H1 (cell line): ENCODE measurements at regions not wholly inside any gene's neighbourhood (a gene's known extent, or its start where the extent isn't known, plus 50 kb on each side); places are given as distances from the start of the nearest gene placed in this dataset.

Experiments used
- CTCF ChIA-PET: fragments of 300-600 bp; sonication (Branson Sonifier 250); formaldehyde crosslinking; loops from one replicate; lab custom pipeline; 2021; ENCODE audit not compliant: partially characterized antibody; lab: Charles Lee
- POLR2A ChIA-PET: fragments of 300-600 bp; sonication (Branson Sonifier 250); formaldehyde crosslinking; loops from one replicate; lab custom pipeline; 2021; ENCODE audit warnings: inconsistent platforms; ENCODE audit not compliant: partially characterized antibody; lab: Charles Lee
- DNase-seq, 2 experiments: peaks; one replicate each; pipeline versions ENCODE4 v3.0.0 to v3.0.0-alpha.2; 2010 to 2022; ENCODE audit warnings: low spot score in 2 of 2, low read depth in 1 of 2, mixed read lengths in 1 of 2
- FAIRE-seq: peaks from 2 replicates; lab custom pipeline; 2011; peaks lifted over from hg19 to GRCh38; lab: Jason Lieb, UNC
- H2AFZ ChIP-seq: 2 replicates; pipeline ENCODE4 v1.8.1; 2012; ENCODE audit warnings: low read length, inconsistent platforms
- H2AK5ac ChIP-seq: 2 replicates; pipeline ENCODE4 v1.6.1; 2013; ENCODE audit warnings: low read depth, low read length
- H2BK120ac ChIP-seq: replicated peaks from 2 replicates; pipeline ENCODE3; 2013; ENCODE audit warnings: low read depth, low read length, inconsistent platforms
- H2BK12ac ChIP-seq: 2 replicates; pipeline ENCODE4 v1.6.1; 2013; ENCODE audit warnings: low read depth, low read length
- H2BK15ac ChIP-seq: 2 replicates; pipeline ENCODE4 v1.6.1; 2013; ENCODE audit warnings: low read length
- H2BK20ac ChIP-seq: 2 replicates; pipeline ENCODE4 v1.6.1; 2013; ENCODE audit warnings: low read length
- H2BK5ac ChIP-seq: 2 replicates; pipeline ENCODE4 v1.6.1; 2013; ENCODE audit warnings: low read depth, low read length
- H3K14ac ChIP-seq: 2 replicates; pipeline ENCODE4 v1.6.1; 2013; ENCODE audit warnings: inconsistent platforms; ENCODE audit not compliant: insufficient read length
- H3K18ac ChIP-seq: 2 replicates; pipeline ENCODE4 v1.6.1; 2013; ENCODE audit warnings: low read length; ENCODE audit errors: extremely low read depth
- H3K23ac ChIP-seq: 2 replicates; pipeline ENCODE4 v1.6.1; 2013; ENCODE audit warnings: inconsistent platforms; ENCODE audit not compliant: insufficient read length
- H3K23me2 ChIP-seq: 2 replicates; pipeline ENCODE4 v1.6.1; 2013; ENCODE audit warnings: low read depth, low read length
- H3K27ac ChIP-seq: 2 replicates; pipeline ENCODE4 v1.6.1; 2011; ENCODE audit warnings: low read depth, low read length, inconsistent platforms
- H3K27me3 ChIP-seq, 4 experiments: replicated peaks in 1 of 4; 1 replicate in 1 of 4; 2 replicates in 3 of 4; pipeline versions ENCODE4 v1.6.1 to v1.8.1; 2011 to 2013; ENCODE audit warnings: low read length in 3 of 4, mild to moderate bottlenecking in 3 of 4, inconsistent platforms in 2 of 4, mixed read lengths in 2 of 4, moderate library complexity in 1 of 4; ENCODE audit not compliant: control insufficient read depth in 3 of 4, insufficient read depth in 3 of 4; ENCODE audit errors: extremely low read depth in 1 of 4
- H3K36me3 ChIP-seq, 4 experiments: 2 replicates each; pipeline versions ENCODE4 v1.6.1 to v1.8.1; 2011 to 2013; ENCODE audit warnings: mild to moderate bottlenecking in 4 of 4, low read length in 3 of 4, moderate library complexity in 2 of 4, control low read depth in 1 of 4, inconsistent platforms in 1 of 4; ENCODE audit not compliant: insufficient read depth in 4 of 4, control insufficient read depth in 2 of 4
- H3K4ac ChIP-seq: replicated peaks from 2 replicates; pipeline ENCODE3; 2013; ENCODE audit warnings: low read length, low read depth, mixed read lengths, inconsistent platforms; ENCODE audit not compliant: insufficient read length
- H3K4me1 ChIP-seq, 4 experiments: replicated peaks in 1 of 4; 1 replicate in 1 of 4; 2 replicates in 3 of 4; pipeline versions ENCODE4 v1.6.1 to v1.8.1; 2011 to 2013; ENCODE audit warnings: low read length in 3 of 4, inconsistent platforms in 2 of 4, mixed read lengths in 1 of 4; ENCODE audit not compliant: insufficient read depth in 4 of 4, control insufficient read depth in 3 of 4
- H3K4me2 ChIP-seq, 2 experiments: 2 replicates each; pipeline versions ENCODE4 v1.6.1 to v1.8.1; 2011 to 2013; ENCODE audit warnings: low read depth in 2 of 2, low read length in 2 of 2, control low read depth in 1 of 2, inconsistent platforms in 1 of 2, mild to moderate bottlenecking in 1 of 2; ENCODE audit not compliant: insufficient read depth in 1 of 2
- H3K4me3 ChIP-seq, 4 experiments: fragments of 200-600, 300-600 bp in 1 of 4; sonication (generic), shearing (Covaris generic), sonication (Bioruptor Twin) in 1 of 4; 2 replicates each; pipeline versions ENCODE4 v1.5.1 to v1.8.1; 2011 to 2016; ENCODE audit warnings: low read length in 4 of 4, low read depth in 3 of 4, control low read depth in 2 of 4, inconsistent platforms in 2 of 4, mild to moderate bottlenecking in 2 of 4, mixed read lengths in 1 of 4, moderate library complexity in 1 of 4; ENCODE audit not compliant: insufficient read depth in 2 of 4; ENCODE audit errors: extremely low read depth in 1 of 4
- H3K56ac ChIP-seq: replicated peaks from 2 replicates; pipeline ENCODE3; 2013; ENCODE audit warnings: low read depth, mild to moderate bottlenecking, mixed read lengths, low read length, inconsistent platforms; ENCODE audit not compliant: insufficient read length
- H3K79me1 ChIP-seq: 2 replicates; pipeline ENCODE4 v1.6.1; 2013; ENCODE audit warnings: low read depth, low read length, control low read depth
- H3K79me2 ChIP-seq, 2 experiments: 2 replicates each; pipeline versions ENCODE4 v1.6.1 to v1.8.1; 2012 to 2013; ENCODE audit warnings: low read length in 2 of 2, mild to moderate bottlenecking in 2 of 2, inconsistent platforms in 1 of 2; ENCODE audit not compliant: insufficient read depth in 2 of 2, control insufficient read depth in 1 of 2
- H3K9ac ChIP-seq, 4 experiments: replicated peaks in 1 of 4; 1 replicate in 1 of 4; 2 replicates in 3 of 4; pipeline versions ENCODE4 v1.6.1 to v1.8.1; 2011 to 2013; ENCODE audit warnings: low read depth in 3 of 4, low read length in 3 of 4, control low read depth in 2 of 4, mild to moderate bottlenecking in 2 of 4, moderate library complexity in 2 of 4, inconsistent platforms in 1 of 4; ENCODE audit errors: extremely low read depth in 1 of 4
- H3K9me3 ChIP-seq, 2 experiments: 2 replicates each; pipeline versions ENCODE4 v1.6.1 to v1.8.1; 2012 to 2013; ENCODE audit warnings: mild to moderate bottlenecking in 2 of 2, moderate library complexity in 2 of 2, control low read depth in 1 of 2, inconsistent platforms in 1 of 2, low read depth in 1 of 2, low read length in 1 of 2, mixed read lengths in 1 of 2; ENCODE audit not compliant: insufficient read depth in 2 of 2
- H4K20me1 ChIP-seq, 2 experiments: replicated peaks in 1 of 2; 2 replicates each; pipeline versions ENCODE3 to v1.8.1; 2011 to 2013; ENCODE audit warnings: inconsistent platforms in 2 of 2, low read length in 2 of 2, mild to moderate bottlenecking in 1 of 2; ENCODE audit not compliant: insufficient read depth in 2 of 2, control insufficient read depth in 1 of 2
- H4K5ac ChIP-seq: 2 replicates; pipeline ENCODE4 v1.6.1; 2013; ENCODE audit warnings: low read length, low read depth, mixed read lengths, inconsistent platforms; ENCODE audit not compliant: insufficient read length
- H4K8ac ChIP-seq: 2 replicates; pipeline ENCODE4 v1.8.0; 2013; ENCODE audit warnings: mild to moderate bottlenecking, moderate library complexity, low read length, inconsistent platforms; ENCODE audit not compliant: insufficient read depth; ENCODE audit errors: extremely low read depth
- H4K91ac ChIP-seq: replicated peaks from 2 replicates; pipeline ENCODE3; 2013; ENCODE audit warnings: low read length, mixed read lengths, inconsistent platforms; ENCODE audit not compliant: insufficient read length
- CTCF ChIP-seq, 3 experiments: IDR thresholded peaks; 1 replicate in 2 of 3; 2 replicates in 1 of 3; pipeline versions ENCODE4 v1.5.1 to v1.6.1; 2011; ENCODE audit warnings: low read length in 3 of 3, mild to moderate bottlenecking in 3 of 3, inconsistent platforms in 2 of 3, low read depth in 1 of 3, moderate library complexity in 1 of 3; ENCODE audit not compliant: insufficient read depth in 1 of 3; ENCODE audit errors: control extremely low read depth in 1 of 3
- JUND ChIP-seq: IDR thresholded peaks from 2 replicates; pipeline ENCODE4 v1.6.1; 2011; ENCODE audit warnings: mild to moderate bottlenecking, improper control_type of control experiment, low read length
- RAD21 ChIP-seq, 2 experiments: IDR thresholded peaks in 1 of 2; conservative IDR thresholded peaks in 1 of 2; 2 replicates each; pipeline ENCODE4 v1.6.1; 2011; ENCODE audit warnings: low read depth in 2 of 2, low read length in 2 of 2, improper control_type of control experiment in 1 of 2, inconsistent platforms in 1 of 2, mild to moderate bottlenecking in 1 of 2, moderate library complexity in 1 of 2
- SIN3A ChIP-seq, 2 experiments: IDR thresholded peaks in 1 of 2; conservative IDR thresholded peaks in 1 of 2; 2 replicates each; pipeline ENCODE4 v1.6.1; 2011 to 2012; ENCODE audit warnings: low read length in 2 of 2, improper control_type of control experiment in 1 of 2, low read depth in 1 of 2, mild to moderate bottlenecking in 1 of 2
- WGBS, 2 experiments: shearing (Covaris generic) in 1 of 2; methylation state at CpG; one replicate each; pipeline versions ENCODE4 v1.1.6 to v1.1.7; 2013 to 2015; ENCODE audit warnings: low lambda C conversion rate in 2 of 2, mixed read lengths in 2 of 2, inconsistent platforms in 1 of 2, low coverage in 1 of 2, missing lambda C conversion rate in 1 of 2; ENCODE audit not compliant: insufficient replicate concordance in 2 of 2, insufficient coverage in 1 of 2, insufficient read length in 1 of 2; ENCODE audit errors: extremely low coverage in 1 of 2, missing lambda C conversion rate in 1 of 2; 5-methylcytosine and 5-hydroxymethylcytosine counted together

- no peak overlapping the region for H2BK5ac ChIP-seq
Observed at GRCh38 chr18:77341527-77342325, 92.1 kb downstream of the GALR1 start.

More at GRCh38 chr18:77341527-77342325, 92.1 kb downstream of the GALR1 start:
- Histone ChIP-seq H3K36me3 (no peaks in the 10 kb centered on the region), H3K27me3 (no peaks in the 10 kb centered on the region), H2BK20ac (no peak overlapping the region), H3K9ac (no peak overlapping the region), H2AK5ac (no peak overlapping the region), H3K27ac (no peak overlapping the region), H2BK12ac (no peak overlapping the region), H2BK120ac (no peak overlapping the region), H3K14ac (no peak overlapping the region), H4K5ac (no peak overlapping the region), H4K20me1 (no peaks in the 10 kb centered on the region), H3K56ac (no peak overlapping the region), H3K9me3 (no peaks in the 10 kb centered on the region), H4K91ac (no peak overlapping the region), H3K4me1 (peaks cover 0 to 2% (median 0%) of the 10 kb centered on the region in 4 experiments; a peak in 3 of 7 replicates), H2AFZ (no peak overlapping the region), H3K18ac (no peak overlapping the region), H3K4me2 (no peak overlapping the region), H2BK15ac (no peak overlapping the region), H3K79me1 (no peaks in the 10 kb centered on the region), H3K4me3 (no peak overlapping the region), H3K79me2 (no peaks in the 10 kb centered on the region), H3K4ac (no peak overlapping the region), H3K23ac (no peak overlapping the region), H4K8ac (no peak overlapping the region), H3K23me2 (no peaks in the 10 kb centered on the region)
- TF ChIP-seq RAD21 (IDR thresholded peaks at IDR 0.05 in 1 of 2, conservative IDR thresholded peaks at IDR 0.05 in 1 of 2; ENCODE audit: low read depth in 2 of 2, low read length in 2 of 2) = peak; percentile 5 to 38; a peak in 1 of 4 replicates
- no peak for TF ChIP-seq JUND
- TF ChIP-seq CTCF (IDR thresholded peaks at IDR 0.05; ENCODE audit: control extremely low read depth in 1 of 3, insufficient read depth in 1 of 3, low read depth in 1 of 3, low read length in 3 of 3) = peak in 2 of 3 experiments; percentile 0 to 8; a peak in 1 of 4 replicates
- TF ChIP-seq SIN3A (conservative IDR thresholded peaks at IDR 0.05 in 1 of 2, IDR thresholded peaks at IDR 0.05 in 1 of 2; ENCODE audit: low read depth in 1 of 2, low read length in 2 of 2) = no peak
- WGBS, 2 experiments = 92% methylated on average over 17 of the region's 17 CpGs; no CpG with 5 or more reads in 1 of the 2 experiments
- DNase-seq (no peak), FAIRE-seq (no peak)
- CTCF ChIA-PET = interaction anchor here (0.6 to 1.5 kb wide), 9 partner anchors 10 to 1978 kb away, joined by 3 to 5 read pairs (median 3); no protein-coding TSS in a partner anchor
- POLR2A ChIA-PET = no interaction called here
